ENCODE measurements at regions not wholly inside any gene's neighbourhood (a gene's known extent, or its start where the extent isn't known, plus 50 kb on each side); places are given as distances from the start of the nearest gene placed in this dataset.
"Not testable (repeated sequence)": the region's sequence is repeated elsewhere in the genome, so short reads cannot be mapped to it uniquely, and the experiment has no call there.

- no peak for DNase-seq
Measured at GRCh38 chr10:33066558-33067236, 108.7 kb upstream of the ITGB1 start.

GRCh38 chr10:33065111-33065510 is 107.1 kb upstream of the ITGB1 start:
- DNase-seq: no peak

GRCh38 chr10:33064706-33065105 is 106.7 kb upstream of the ITGB1 start:
- no peak for DNase-seq

- no peak for DNase-seq
Measured at GRCh38 chr10:33057620-33058019, 99.6 kb upstream of the ITGB1 start.

GRCh38 chr10:33056828-33057596 is 99.0 kb upstream of the ITGB1 start:
- DNase-seq: no peak

- DNase-seq: no peak
Measured at GRCh38 chr10:33055625-33056024, 97.6 kb upstream of the ITGB1 start.

GRCh38 chr10:33052915-33053810 is 95.1 kb upstream of the ITGB1 start:
- DNase-seq: no peak

GRCh38 chr10:33052263-33052875 is 94.3 kb upstream of the ITGB1 start:
- DNase-seq: no peak

GRCh38 chr10:33049963-33050920 is 92.2 kb upstream of the ITGB1 start:
- DNase-seq: not testable (repeated sequence)

GRCh38 chr10:33048223-33048622 is 90.2 kb upstream of the ITGB1 start:
- DNase-seq: no peak

- DNase-seq: no peak
Measured at GRCh38 chr10:33047655-33048054, 89.6 kb upstream of the ITGB1 start.

- DNase-seq: no peak
Measured at GRCh38 chr10:33046792-33047191, 88.8 kb upstream of the ITGB1 start.

GRCh38 chr10:33045421-33045820 is 87.4 kb upstream of the ITGB1 start:
- no peak for DNase-seq

- DNase-seq: no peak
Measured at GRCh38 chr10:33042565-33042964, 84.5 kb upstream of the ITGB1 start.

GRCh38 chr10:33041783-33042437 is 83.9 kb upstream of the ITGB1 start:
- no peak for DNase-seq

GRCh38 chr10:33040436-33040835 is 82.4 kb upstream of the ITGB1 start:
- DNase-seq: no peak

- DNase-seq: no peak
Measured at GRCh38 chr10:33039181-33039580, 81.2 kb upstream of the ITGB1 start.

GRCh38 chr10:33038672-33039071 is 80.6 kb upstream of the ITGB1 start:
- no peak for DNase-seq

- DNase-seq: no peak
Measured at GRCh38 chr10:33037726-33038125, 79.7 kb upstream of the ITGB1 start.

- no peak for DNase-seq
Measured at GRCh38 chr10:33036670-33037069, 78.6 kb upstream of the ITGB1 start.

GRCh38 chr10:33035411-33035810 is 77.4 kb upstream of the ITGB1 start:
- no peak for DNase-seq

All from NCI-H1092 (cell line).